Panc1 (cell line): ENCODE measurements at regions not wholly inside any gene's neighbourhood (a gene's known extent, or its start where the extent isn't known, plus 50 kb on each side); places are given as distances from the start of the nearest gene placed in this dataset.

ENCODE experiments used
- ATAC-seq: fragments of 200-7000 bp; cut with Tn5 transposase; 2 replicates; pipeline ENCODE4 v1.9.1; 2020; ENCODE audit warnings: mild to moderate bottlenecking, moderate library complexity
- BruUV-seq: library from RNA; stranded (reverse); fragments of 400-500 nt; replicated peaks from 2 replicates; lab custom pipeline; 2021; lab: Mats Ljungman, UMichigan
- CTCF ChIA-PET: fragments of 300-600 bp; sonication (Branson Sonifier 250); formaldehyde crosslinking; loops from one replicate; lab custom pipeline; 2022; ENCODE audit warnings: antibody characterized with exemption; lab: Charles Lee
- POLR2A ChIA-PET: fragments of 300-600 bp; sonication (Branson Sonifier 250); formaldehyde crosslinking; loops from one replicate; lab custom pipeline; 2022; ENCODE audit warnings: antibody characterized with exemption; lab: Charles Lee
- DNase-seq: peaks from one replicate; pipeline ENCODE4 v3.0.0-alpha.2; 2010; ENCODE audit warnings: low read depth, low spot score
- H3K27ac ChIP-seq: 2 replicates; pipeline ENCODE4 v1.5.1; 2011; ENCODE audit warnings: mild to moderate bottlenecking, low read length, inconsistent platforms
- H3K27me3 ChIP-seq: fragments of 200-500 bp; sonication (Bioruptor generic); 2 replicates; pipeline ENCODE4 v1.6.0; 2014; ENCODE audit warnings: low read length, inconsistent platforms; ENCODE audit not compliant: control insufficient read depth, insufficient read depth
- H3K36me3 ChIP-seq: fragments of 200-500 bp; sonication (Bioruptor generic); 2 replicates; pipeline ENCODE4 v1.5.1; 2014; ENCODE audit warnings: inconsistent platforms, mild to moderate bottlenecking, low read length, moderate library complexity; ENCODE audit not compliant: control insufficient read depth, insufficient read depth
- H3K4me1 ChIP-seq: 2 replicates; pipeline ENCODE4 v1.5.1; 2011; ENCODE audit warnings: inconsistent platforms, mild to moderate bottlenecking, low read length, moderate library complexity; ENCODE audit not compliant: control insufficient read depth, insufficient read depth
- H3K4me3 ChIP-seq, 2 experiments: 2 replicates each; pipeline ENCODE4 v1.5.1; 2011 to 2012; ENCODE audit warnings: low read depth in 2 of 2, low read length in 2 of 2, mild to moderate bottlenecking in 2 of 2, inconsistent platforms in 1 of 2, moderate library complexity in 1 of 2
- H3K9me3 ChIP-seq: fragments of 200-500 bp; sonication (Bioruptor generic); 2 replicates; pipeline ENCODE4 v1.5.1; 2014; ENCODE audit warnings: low read depth, mild to moderate bottlenecking, inconsistent platforms, low read length, moderate library complexity; ENCODE audit not compliant: control insufficient read depth, insufficient read depth
- CTCF ChIP-seq: fragments of 450-650 bp; IDR thresholded peaks from 2 replicates; pipeline ENCODE4 v1.5.1; 2017; ENCODE audit warnings: mild to moderate bottlenecking
- POLR2AphosphoS5 ChIP-seq: IDR thresholded peaks from 2 replicates; pipeline ENCODE4 v1.6.1; 2012; ENCODE audit warnings: mild to moderate bottlenecking, low read depth, low read length, moderate library complexity
- REST ChIP-seq, 2 experiments: IDR thresholded peaks; 2 replicates each; pipeline ENCODE4 v1.6.1; 2011 to 2012; ENCODE audit warnings: low read depth in 2 of 2, control low read depth in 1 of 2, low read length in 1 of 2, mild to moderate bottlenecking in 1 of 2, moderate library complexity in 1 of 2; ENCODE audit not compliant: insufficient read depth in 1 of 2
- SIN3A ChIP-seq: IDR thresholded peaks from 2 replicates; pipeline ENCODE4 v1.6.1; 2012; ENCODE audit warnings: low read depth, mild to moderate bottlenecking, low read length, moderate library complexity, borderline replicate concordance; ENCODE audit not compliant: insufficient read depth
- TCF7L2 ChIP-seq: IDR thresholded peaks from 2 replicates; pipeline ENCODE4 v1.6.1; 2011; ENCODE audit warnings: mild to moderate bottlenecking, low read depth, low read length, inconsistent platforms
- in situ Hi-C: cut with HindIII; loops from 2 replicates; pipeline ENCODE4 v1.10.0; 2016; ENCODE audit warnings: low sequenced_read_pairs, low pct_unique_long_range_greater_than_20kb
- intact Hi-C: fragments of 100-400 bp; cut with micrococcal nuclease; formaldehyde crosslinking; loops from one replicate; pipeline ENCODE4 v1.10.0; 2022; ENCODE audit not compliant: unreplicated experiment

GRCh38 chr1:42081475-42081874 is 71.7 kb upstream of the GUCA2B start:
- Histone ChIP-seq H3K27me3 (no peaks in the 10 kb centered on the region), H3K4me3 (no peak overlapping the region), H3K9me3 (no peaks in the 10 kb centered on the region; the same call in 1 of the 2 replicates), H3K36me3 (no peaks in the 10 kb centered on the region), H3K27ac (no peak overlapping the region), H3K4me1 (no peaks in the 10 kb centered on the region)
- in situ Hi-C loops = no loop called here
- intact Hi-C loops = no loop called here
- ChIA-PET CTCF (no interaction called here), POLR2A (no interaction called here)
- BruUV-seq = no TSS peak
- TF ChIP-seq TCF7L2 (no peak), CTCF (no peak), SIN3A (no peak), REST (IDR thresholded peaks at IDR 0.05; ENCODE audit: insufficient read depth in 1 of 2, low read depth in 2 of 2, low read length in 1 of 2) (no peak), POLR2AphosphoS5 (no peak)
- DNase-seq (no peak), ATAC-seq (0 out of 2 replicates have a peak, but pooled peaks have one; percentile 42)

- intact Hi-C loops (no loop called here), in situ Hi-C loops (no loop called here)
- TF ChIP-seq REST (IDR thresholded peaks at IDR 0.05; ENCODE audit: insufficient read depth in 1 of 2, low read depth in 2 of 2, low read length in 1 of 2) = no peak
- no peak for TF ChIP-seq TCF7L2
- TF ChIP-seq POLR2AphosphoS5 = no peak
- TF ChIP-seq CTCF = no peak
- no peak for TF ChIP-seq SIN3A
- ATAC-seq (no peak), DNase-seq (no peak)
- POLR2A ChIA-PET = no interaction called here
- peaks cover 6% of the 10 kb centered on the region; the same call in 1 of the 2 replicates for H3K27me3 ChIP-seq
- no peaks in the 10 kb centered on the region; the same call in 1 of the 2 replicates for H3K9me3 ChIP-seq
- no peaks in the 10 kb centered on the region for H3K4me1 ChIP-seq
- H3K27ac ChIP-seq = no peak overlapping the region
- CTCF ChIA-PET = no interaction called here
- no TSS peak for BruUV-seq
- H3K4me3 ChIP-seq = no peak overlapping the region
- H3K36me3 ChIP-seq = no peaks in the 10 kb centered on the region
These were observed 78.0 kb upstream of the GUCA2B start for GRCh38 chr1:42075179-42075578.
